ENCODE measurements at regions not wholly inside any gene's neighbourhood (a gene's known extent, or its start where the extent isn't known, plus 50 kb on each side); places are given as distances from the start of the nearest gene placed in this dataset.

DNA sequence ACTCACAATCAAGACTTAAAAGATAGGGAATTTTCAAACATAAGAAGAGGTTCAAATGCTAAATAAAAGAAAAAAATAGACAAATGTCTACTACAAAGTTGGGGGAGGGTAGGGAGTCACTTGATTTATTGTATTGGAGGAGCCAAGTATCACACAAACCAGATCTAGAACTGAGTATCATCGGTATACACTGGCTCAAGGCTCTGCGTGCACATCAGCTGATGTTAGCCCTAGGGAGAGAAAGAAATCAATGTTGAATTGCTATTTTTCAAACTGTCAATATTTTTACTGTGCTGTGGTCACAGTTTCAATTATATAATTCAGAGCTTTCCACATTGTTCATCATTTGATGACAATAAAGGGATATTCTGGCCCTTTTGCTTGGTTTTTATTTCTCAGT, 54.9 kb upstream of the RXFP2 start:
- TF ChIP-seq CTCF (IDR thresholded peaks at IDR 0.05; ENCODE audit: low read depth, low read length, poor library complexity, severe bottlenecking): no peak
- no peak for TF ChIP-seq EZH2phosphoT487 (IDR thresholded peaks at IDR 0.05; ENCODE audit: borderline replicate concordance, low read length)
- no peaks in the 10 kb centered on the region for H3K79me2 ChIP-seq (ENCODE audit: control insufficient read depth, low read length)

GRCh38 chr13:31686670-31687425, 52.5 kb upstream of the RXFP2 start:
- no peaks in the 10 kb centered on the region for H3K79me2 ChIP-seq (ENCODE audit: control insufficient read depth, low read length)
- H3K9me2 ChIP-seq (replicated peaks; ENCODE audit: control insufficient read depth, low read length): no peaks in the 10 kb centered on the region
- TF ChIP-seq EZH2phosphoT487 (IDR thresholded peaks at IDR 0.05; ENCODE audit: borderline replicate concordance, low read length): no peak
- no peak for TF ChIP-seq CTCF (IDR thresholded peaks at IDR 0.05; ENCODE audit: low read depth, low read length, poor library complexity, severe bottlenecking)
- no peak overlapping the region for H3K4me2 ChIP-seq (ENCODE audit: low read length)
- H3F3A ChIP-seq (ENCODE audit: control insufficient read depth, insufficient read depth): no peaks in the 10 kb centered on the region
- no peak overlapping the region for H3K27ac ChIP-seq (ENCODE audit: low read depth, low read length)
- no peaks in the 10 kb centered on the region for H4K20me1 ChIP-seq (ENCODE audit: control insufficient read depth, insufficient read depth, low read depth, low read length)
- H3K4me3 ChIP-seq (ENCODE audit: low read length): no peak overlapping the region
- no peaks in the 10 kb centered on the region for H3K27me3 ChIP-seq (ENCODE audit: control insufficient read depth, low read length)
- no peaks in the 10 kb centered on the region for H3K36me3 ChIP-seq (ENCODE audit: control insufficient read depth, low read length)
- no peaks in the 10 kb centered on the region for H3K4me1 ChIP-seq (ENCODE audit: control insufficient read depth, low read length)
- no peaks in the 10 kb centered on the region for H3K9me3 ChIP-seq (ENCODE audit: control insufficient read depth, insufficient read depth, low read length)

More for the DNA sequence above, 54.9 kb upstream of the RXFP2 start:
- Histone ChIP-seq H3K9me3 (ENCODE audit: control insufficient read depth, insufficient read depth, low read length) (no peaks in the 10 kb centered on the region), H3K36me3 (ENCODE audit: control insufficient read depth, low read length) (no peaks in the 10 kb centered on the region), H3F3A (ENCODE audit: control insufficient read depth, insufficient read depth) (no peaks in the 10 kb centered on the region), H3K4me3 (ENCODE audit: low read length) (no peak overlapping the region), H3K4me2 (ENCODE audit: low read length) (no peak overlapping the region), H4K20me1 (ENCODE audit: control insufficient read depth, insufficient read depth, low read depth, low read length) (no peaks in the 10 kb centered on the region), H3K27ac (ENCODE audit: low read depth, low read length) (no peak overlapping the region), H3K27me3 (ENCODE audit: control insufficient read depth, low read length) (no peaks in the 10 kb centered on the region), H3K9me2 (replicated peaks; ENCODE audit: control insufficient read depth, low read length) (no peaks in the 10 kb centered on the region; the same call in 1 of the 2 replicates), H3K4me1 (ENCODE audit: control insufficient read depth, low read length) (no peaks in the 10 kb centered on the region)
